Nephron progenitor cell (in vitro differentiated cells): ENCODE measurements at regions not wholly inside any gene's neighbourhood (a gene's known extent, or its start where the extent isn't known, plus 50 kb on each side); places are given as distances from the start of the nearest gene placed in this dataset.

Experiments
- DNase-seq: peaks from one replicate; pipeline ENCODE4 v3.0.0; 2021
- H3K27ac Mint-ChIP-seq: 2 replicates; pipeline ENCODE4 v1.8.0; 2021; ENCODE audit warnings: mild to moderate bottlenecking, moderate library complexity, mixed read lengths
- H3K27me3 Mint-ChIP-seq: 2 replicates; pipeline ENCODE4 v1.8.0; 2021; ENCODE audit warnings: mild to moderate bottlenecking, low read depth, mixed read lengths; ENCODE audit not compliant: poor library complexity
- H3K36me3 Mint-ChIP-seq: 2 replicates; pipeline ENCODE4 v1.8.0; 2021; ENCODE audit warnings: low read depth, mixed read lengths
- H3K4me1 Mint-ChIP-seq: 2 replicates; pipeline ENCODE4 v1.8.0; 2021; ENCODE audit warnings: mixed read lengths
- H3K4me3 Mint-ChIP-seq: 2 replicates; pipeline ENCODE4 v1.8.0; 2021; ENCODE audit warnings: mild to moderate bottlenecking, moderate library complexity, mixed read lengths
- H3K9me3 Mint-ChIP-seq: 2 replicates; pipeline ENCODE4 v1.8.0; 2021; ENCODE audit warnings: mild to moderate bottlenecking, moderate library complexity, mixed read lengths
- TF ChIP-seq, protein P1 (sequence below): fragments of 200-600 bp; sonication (generic); IDR thresholded peaks from 2 replicates; pipeline ENCODE4 v1.5.0; 2021; ENCODE audit warnings: antibody characterized with exemption

- no peaks in the 10 kb centered on the region for H3K4me1 Mint-ChIP-seq
- peaks cover 61% of the 10 kb centered on the region for H3K9me3 Mint-ChIP-seq
- no peaks in the 10 kb centered on the region for H3K27me3 Mint-ChIP-seq
- TF ChIP-seq, protein P1, sequence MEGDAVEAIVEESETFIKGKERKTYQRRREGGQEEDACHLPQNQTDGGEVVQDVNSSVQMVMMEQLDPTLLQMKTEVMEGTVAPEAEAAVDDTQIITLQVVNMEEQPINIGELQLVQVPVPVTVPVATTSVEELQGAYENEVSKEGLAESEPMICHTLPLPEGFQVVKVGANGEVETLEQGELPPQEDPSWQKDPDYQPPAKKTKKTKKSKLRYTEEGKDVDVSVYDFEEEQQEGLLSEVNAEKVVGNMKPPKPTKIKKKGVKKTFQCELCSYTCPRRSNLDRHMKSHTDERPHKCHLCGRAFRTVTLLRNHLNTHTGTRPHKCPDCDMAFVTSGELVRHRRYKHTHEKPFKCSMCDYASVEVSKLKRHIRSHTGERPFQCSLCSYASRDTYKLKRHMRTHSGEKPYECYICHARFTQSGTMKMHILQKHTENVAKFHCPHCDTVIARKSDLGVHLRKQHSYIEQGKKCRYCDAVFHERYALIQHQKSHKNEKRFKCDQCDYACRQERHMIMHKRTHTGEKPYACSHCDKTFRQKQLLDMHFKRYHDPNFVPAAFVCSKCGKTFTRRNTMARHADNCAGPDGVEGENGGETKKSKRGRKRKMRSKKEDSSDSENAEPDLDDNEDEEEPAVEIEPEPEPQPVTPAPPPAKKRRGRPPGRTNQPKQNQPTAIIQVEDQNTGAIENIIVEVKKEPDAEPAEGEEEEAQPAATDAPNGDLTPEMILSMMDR, result no peak
- no peaks in the 10 kb centered on the region for H3K36me3 Mint-ChIP-seq
- no peak for DNase-seq
- no peak overlapping the region for H3K27ac Mint-ChIP-seq
- H3K4me3 Mint-ChIP-seq, result no peak overlapping the region
These were observed 559.2 kb downstream of the KCNJ18 start for GRCh38 chr17:22251498-22251897.

DNA sequence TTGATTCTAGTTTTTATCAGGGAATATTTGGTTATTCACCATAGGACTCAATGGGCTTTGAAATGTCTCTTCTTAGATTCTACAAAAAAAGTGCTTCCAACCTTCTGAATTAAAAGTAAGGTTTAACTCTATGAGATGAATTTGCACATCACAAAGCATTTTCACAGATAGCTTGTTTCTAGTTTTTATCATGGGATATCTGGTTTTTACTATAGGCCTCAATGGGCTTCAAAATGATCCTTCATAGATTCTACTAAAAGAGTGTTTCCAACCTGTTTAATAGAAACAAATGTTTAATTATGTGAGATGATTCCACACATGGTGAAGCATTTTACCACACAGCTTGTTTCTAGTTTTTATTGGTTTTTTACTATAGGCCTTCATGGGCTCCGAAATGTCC, 560.7 kb downstream of the KCNJ18 start:
- no peak for DNase-seq
- Mint-ChIP-seq H3K36me3 (no peaks in the 10 kb centered on the region), H3K27ac (no peak overlapping the region), H3K4me3 (no peak overlapping the region), H3K4me1 (no peaks in the 10 kb centered on the region), H3K27me3 (no peaks in the 10 kb centered on the region), H3K9me3 (peaks cover 54% of the 10 kb centered on the region)
- TF ChIP-seq, protein P1, result no peak

DNA sequence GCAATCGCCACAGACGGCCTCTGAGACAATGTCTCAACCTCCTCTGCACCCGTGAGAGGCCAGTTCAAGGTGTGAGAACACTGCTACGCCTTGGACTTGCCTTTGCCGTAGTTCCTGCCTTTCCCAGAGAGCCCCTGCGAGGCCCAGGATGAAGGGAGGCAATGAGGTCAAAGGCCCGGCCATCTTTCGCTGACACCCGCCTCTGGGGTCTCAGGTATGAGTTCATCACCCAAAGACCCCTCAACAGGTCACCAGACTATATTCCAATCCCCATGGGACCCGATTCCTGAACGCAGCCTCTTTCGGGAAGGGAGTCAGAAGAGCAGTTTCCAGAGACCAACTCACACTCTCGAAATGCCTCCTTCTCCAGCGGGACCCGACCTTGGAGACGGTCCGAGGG, 573.5 kb downstream of the KCNJ18 start:
- Mint-ChIP-seq H3K4me1 (no peaks in the 10 kb centered on the region), H3K27ac (no peak overlapping the region), H3K36me3 (no peaks in the 10 kb centered on the region), H3K4me3 (no peak overlapping the region), H3K9me3 (peaks cover 72% of the 10 kb centered on the region), H3K27me3 (peaks cover 3% of the 10 kb centered on the region)
- TF ChIP-seq, protein P1, result no peak
- DNase-seq, result no peak

DNA sequence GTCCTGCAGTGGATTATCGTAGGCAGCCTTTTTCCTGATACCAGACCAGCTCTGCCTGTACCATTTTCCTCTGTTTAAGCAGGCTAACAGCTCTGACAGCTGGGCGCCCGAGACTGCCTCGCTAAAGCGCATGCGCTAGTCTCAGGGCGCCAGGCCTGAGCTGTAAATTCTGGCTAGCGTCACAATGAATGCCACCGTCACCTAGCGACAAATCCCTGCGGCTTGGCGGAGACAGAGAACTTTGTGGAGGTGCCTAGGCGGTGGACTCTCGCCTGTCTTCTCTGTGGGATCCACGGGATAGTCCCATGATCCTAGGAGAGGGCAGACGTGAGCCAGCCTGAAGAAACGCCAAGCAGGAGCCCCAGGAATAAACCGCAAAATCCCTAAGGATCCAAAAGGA, 573.9 kb downstream of the KCNJ18 start:
- no peak for DNase-seq
- TF ChIP-seq, protein P1, result no peak
- Mint-ChIP-seq H3K9me3 (peaks cover 70% of the 10 kb centered on the region), H3K36me3 (no peaks in the 10 kb centered on the region), H3K27ac (no peak overlapping the region), H3K4me1 (no peaks in the 10 kb centered on the region), H3K4me3 (no peak overlapping the region), H3K27me3 (peaks cover 3% of the 10 kb centered on the region)

DNA sequence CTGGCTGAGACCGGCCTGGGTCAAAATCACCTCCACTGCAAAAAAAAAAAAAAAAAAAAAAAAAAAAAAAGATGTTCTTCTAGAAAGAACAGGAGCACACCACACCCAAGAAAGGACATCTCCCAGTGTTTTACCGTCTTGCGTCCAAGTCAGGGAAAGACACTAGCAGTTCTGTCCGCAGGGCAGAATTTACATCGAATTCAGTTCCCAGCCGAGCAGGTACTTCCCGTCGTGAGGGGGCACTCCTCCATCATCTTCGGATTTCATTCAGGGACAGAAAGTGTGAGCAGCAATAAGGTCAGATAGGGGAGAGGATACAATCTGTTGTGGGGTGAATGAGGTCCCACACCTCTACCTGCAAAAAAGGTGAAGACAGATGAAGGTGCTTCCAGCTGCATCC, 574.7 kb downstream of the KCNJ18 start:
- TF ChIP-seq, protein P1, result no peak
- H3K27me3 Mint-ChIP-seq, result peaks cover 3% of the 10 kb centered on the region
- H3K4me1 Mint-ChIP-seq, result no peaks in the 10 kb centered on the region
- no peaks in the 10 kb centered on the region for H3K36me3 Mint-ChIP-seq
- no peak overlapping the region for H3K27ac Mint-ChIP-seq
- H3K4me3 Mint-ChIP-seq, result no peak overlapping the region
- peaks cover 75% of the 10 kb centered on the region for H3K9me3 Mint-ChIP-seq
- DNase-seq, result no peak

DNA sequence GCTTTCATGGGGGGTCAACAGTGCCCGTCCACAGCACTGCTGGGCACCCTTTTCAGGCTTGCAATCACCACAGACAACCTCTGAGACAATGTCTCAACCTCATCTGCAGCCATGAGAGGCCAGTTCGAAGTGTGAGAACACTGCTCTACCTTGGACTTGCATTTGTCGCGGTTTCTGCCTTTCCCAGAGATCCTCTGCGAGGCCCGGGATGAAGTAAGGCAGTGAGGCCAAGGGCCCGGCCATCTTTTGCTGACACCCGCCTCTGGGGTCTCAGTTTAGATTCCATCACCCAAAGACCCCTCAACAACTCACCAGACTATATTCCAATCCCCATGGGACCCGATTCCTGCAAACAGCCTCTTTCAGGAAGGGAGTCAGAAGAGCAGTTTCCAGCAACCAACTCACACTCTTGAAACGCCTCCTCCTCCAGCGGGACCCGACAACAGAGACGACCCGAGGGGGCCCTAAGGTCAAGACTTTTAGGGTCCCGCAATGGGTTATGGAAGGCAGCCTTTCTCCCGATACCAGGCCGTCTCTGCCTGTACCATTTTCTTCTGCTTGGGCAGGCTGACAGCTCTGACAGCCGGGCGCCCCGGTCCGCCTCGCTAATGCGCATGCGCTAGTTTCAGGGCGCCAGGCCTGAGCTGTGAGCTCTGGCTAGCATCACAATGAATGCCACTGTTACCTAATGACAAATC, 576.0 kb downstream of the KCNJ18 start:
- Mint-ChIP-seq H3K4me3 (no peak overlapping the region), H3K27ac (no peak overlapping the region), H3K36me3 (no peaks in the 10 kb centered on the region), H3K9me3 (peaks cover 87% of the 10 kb centered on the region), H3K4me1 (no peaks in the 10 kb centered on the region), H3K27me3 (peaks cover 3% of the 10 kb centered on the region)
- DNase-seq, result no peak
- TF ChIP-seq, protein P1, result no peak
